IPS-18a (cell line): ENCODE measurements at regions not wholly inside any gene's neighbourhood (a gene's known extent, or its start where the extent isn't known, plus 50 kb on each side); places are given as distances from the start of the nearest gene placed in this dataset.

Experiments
- H3K27ac ChIP-seq: one replicate; pipeline ENCODE4 v1.5.1; 2013; ENCODE audit warnings: low read length
- H3K27me3 ChIP-seq: one replicate; pipeline ENCODE4 v1.6.1; 2013; ENCODE audit warnings: mild to moderate bottlenecking, low read length; ENCODE audit not compliant: control insufficient read depth, insufficient read depth
- H3K36me3 ChIP-seq: one replicate; pipeline ENCODE4 v1.6.1; 2013; ENCODE audit warnings: low read depth, low read length; ENCODE audit not compliant: control insufficient read depth
- H3K4me1 ChIP-seq: one replicate; pipeline ENCODE4 v1.6.1; 2013; ENCODE audit warnings: low read depth, low read length; ENCODE audit not compliant: control insufficient read depth
- H3K4me3 ChIP-seq: one replicate; pipeline ENCODE4 v1.5.1; 2013; ENCODE audit warnings: low read length
- H3K9ac ChIP-seq: one replicate; pipeline ENCODE4 v1.6.1; 2013; ENCODE audit warnings: mild to moderate bottlenecking, low read length, moderate library complexity
- H3K9me3 ChIP-seq: one replicate; pipeline ENCODE4 v1.6.1; 2013; ENCODE audit warnings: low read depth, low read length; ENCODE audit not compliant: control insufficient read depth

- Histone ChIP-seq H3K4me1 (peaks cover 7% of the 10 kb centered on the region), H3K27me3 (no peaks in the 10 kb centered on the region), H3K4me3 (no peak overlapping the region), H3K36me3 (no peaks in the 10 kb centered on the region), H3K27ac (no peak overlapping the region), H3K9me3 (no peaks in the 10 kb centered on the region), H3K9ac (no peak overlapping the region)
These were observed 73.9 kb downstream of the CASP3 start for GRCh38 chr4:184575306-184575705.

GRCh38 chr4:184574861-184575260 is 74.4 kb downstream of the CASP3 start:
- Histone ChIP-seq H3K27me3 (no peaks in the 10 kb centered on the region), H3K36me3 (no peaks in the 10 kb centered on the region), H3K4me3 (no peak overlapping the region), H3K4me1 (peaks cover 7% of the 10 kb centered on the region), H3K9me3 (no peaks in the 10 kb centered on the region), H3K27ac (no peak overlapping the region), H3K9ac (no peak overlapping the region)

GRCh38 chr4:184573701-184574100 is 75.5 kb downstream of the CASP3 start:
- no peaks in the 10 kb centered on the region for H3K36me3 ChIP-seq
- no peaks in the 10 kb centered on the region for H3K9me3 ChIP-seq
- no peaks in the 10 kb centered on the region for H3K27me3 ChIP-seq
- no peak overlapping the region for H3K4me3 ChIP-seq
- H3K4me1 ChIP-seq, result peaks cover 7% of the 10 kb centered on the region
- H3K9ac ChIP-seq, result no peak overlapping the region
- H3K27ac ChIP-seq, result no peak overlapping the region

- no peaks in the 10 kb centered on the region for H3K36me3 ChIP-seq
- no peak overlapping the region for H3K27ac ChIP-seq
- no peak overlapping the region for H3K4me3 ChIP-seq
- H3K4me1 ChIP-seq, result peaks cover 7% of the 10 kb centered on the region
- H3K9ac ChIP-seq, result no peak overlapping the region
- H3K9me3 ChIP-seq, result no peaks in the 10 kb centered on the region
- no peaks in the 10 kb centered on the region for H3K27me3 ChIP-seq
These were observed 80.5 kb downstream of the CASP3 start for GRCh38 chr4:184568770-184569169.

- H3K27me3 ChIP-seq, result no peaks in the 10 kb centered on the region
- H3K36me3 ChIP-seq, result no peaks in the 10 kb centered on the region
- H3K4me1 ChIP-seq, result no peaks in the 10 kb centered on the region
- no peak overlapping the region for H3K27ac ChIP-seq
- H3K9me3 ChIP-seq, result no peaks in the 10 kb centered on the region
- no peak overlapping the region for H3K9ac ChIP-seq
- H3K4me3 ChIP-seq, result no peak overlapping the region
These were observed 85.6 kb downstream of the CASP3 start for GRCh38 chr4:184563621-184564020.

- Histone ChIP-seq H3K27ac (no peak overlapping the region), H3K36me3 (no peaks in the 10 kb centered on the region), H3K9ac (no peak overlapping the region), H3K9me3 (no peaks in the 10 kb centered on the region), H3K4me1 (no peaks in the 10 kb centered on the region), H3K27me3 (no peaks in the 10 kb centered on the region), H3K4me3 (no peak overlapping the region)
These were observed 84.6 kb upstream of the IRF2 start for GRCh38 chr4:184558996-184559395.

GRCh38 chr4:184553891-184554290 is 79.5 kb upstream of the IRF2 start:
- no peaks in the 10 kb centered on the region for H3K36me3 ChIP-seq
- H3K9me3 ChIP-seq, result no peaks in the 10 kb centered on the region
- no peak overlapping the region for H3K27ac ChIP-seq
- H3K27me3 ChIP-seq, result no peaks in the 10 kb centered on the region
- no peak overlapping the region for H3K4me3 ChIP-seq
- no peaks in the 10 kb centered on the region for H3K4me1 ChIP-seq
- no peak overlapping the region for H3K9ac ChIP-seq

GRCh38 chr4:184550476-184550875 is 76.1 kb upstream of the IRF2 start:
- Histone ChIP-seq H3K36me3 (no peaks in the 10 kb centered on the region), H3K9me3 (no peaks in the 10 kb centered on the region), H3K4me3 (no peak overlapping the region), H3K9ac (no peak overlapping the region), H3K4me1 (no peaks in the 10 kb centered on the region), H3K27ac (no peak overlapping the region), H3K27me3 (no peaks in the 10 kb centered on the region)

GRCh38 chr4:184548648-184549341 is 74.4 kb upstream of the IRF2 start:
- Histone ChIP-seq H3K9me3 (no peaks in the 10 kb centered on the region), H3K4me1 (no peaks in the 10 kb centered on the region), H3K4me3 (peak overlapping the region; percentile 55), H3K9ac (peak overlapping the region; percentile 41), H3K36me3 (no peaks in the 10 kb centered on the region), H3K27me3 (no peaks in the 10 kb centered on the region), H3K27ac (no peak overlapping the region)

- peak overlapping the region; percentile 55 for H3K4me3 ChIP-seq
- no peaks in the 10 kb centered on the region for H3K27me3 ChIP-seq
- no peak overlapping the region for H3K9ac ChIP-seq
- H3K36me3 ChIP-seq, result no peaks in the 10 kb centered on the region
- no peak overlapping the region for H3K27ac ChIP-seq
- no peaks in the 10 kb centered on the region for H3K4me1 ChIP-seq
- no peaks in the 10 kb centered on the region for H3K9me3 ChIP-seq
These were observed 73.9 kb upstream of the IRF2 start for GRCh38 chr4:184548316-184548647.

- H3K27ac ChIP-seq, result no peak overlapping the region
- H3K4me3 ChIP-seq, result no peak overlapping the region
- H3K9ac ChIP-seq, result no peak overlapping the region
- H3K9me3 ChIP-seq, result no peaks in the 10 kb centered on the region
- no peaks in the 10 kb centered on the region for H3K36me3 ChIP-seq
- H3K4me1 ChIP-seq, result no peaks in the 10 kb centered on the region
- H3K27me3 ChIP-seq, result no peaks in the 10 kb centered on the region
These were observed 70.5 kb upstream of the IRF2 start for GRCh38 chr4:184544788-184545409.

- Histone ChIP-seq H3K4me3 (no peak overlapping the region), H3K9ac (no peak overlapping the region), H3K9me3 (no peaks in the 10 kb centered on the region), H3K27ac (no peak overlapping the region), H3K27me3 (no peaks in the 10 kb centered on the region), H3K4me1 (peaks cover under 1% of the 10 kb centered on the region), H3K36me3 (no peaks in the 10 kb centered on the region)
These were observed 67.6 kb upstream of the IRF2 start for GRCh38 chr4:184541907-184542306.
